ENCODE measurements at regions not wholly inside any gene's neighbourhood (a gene's known extent, or its start where the extent isn't known, plus 50 kb on each side); places are given as distances from the start of the nearest gene placed in this dataset.

- no peak for TF ChIP-seq CTCF (IDR thresholded peaks at IDR 0.05 in 4 of 5, conservative IDR thresholded peaks at IDR 0.05 in 1 of 5)
- no peak for TF ChIP-seq POLR2A (IDR thresholded peaks at IDR 0.05)
Measured at GRCh38 chr11:134571301-134571700, 159.3 kb upstream of the B3GAT1 start.
